ENCODE measurements at regions not wholly inside any gene's neighbourhood (a gene's known extent, or its start where the extent isn't known, plus 50 kb on each side); places are given as distances from the start of the nearest gene placed in this dataset.

GRCh38 chr3:135806317-135806716, 159.2 kb upstream of the PPP2R3A start:
- DNase-seq = no peak

- DNase-seq = no peak
Measured at GRCh38 chr3:135807879-135808278, 157.6 kb upstream of the PPP2R3A start.

GRCh38 chr3:135809021-135809634, 156.4 kb upstream of the PPP2R3A start:
- DNase-seq = no peak

- no peak for DNase-seq
Measured at GRCh38 chr3:135811651-135812050, 153.9 kb upstream of the PPP2R3A start.

- no peak for DNase-seq
Measured at GRCh38 chr3:135812057-135812456, 153.5 kb upstream of the PPP2R3A start.

- no peak for DNase-seq
Measured at GRCh38 chr3:135834465-135834864, 131.1 kb upstream of the PPP2R3A start.

GRCh38 chr3:135837977-135838631, 127.4 kb upstream of the PPP2R3A start:
- DNase-seq = no peak

GRCh38 chr3:135840436-135840835, 125.1 kb upstream of the PPP2R3A start:
- no peak for DNase-seq

GRCh38 chr3:135844386-135844785, 121.1 kb upstream of the PPP2R3A start:
- DNase-seq = no peak

GRCh38 chr3:135848051-135848450, 117.5 kb upstream of the PPP2R3A start:
- DNase-seq = no peak

- no peak for DNase-seq
Measured at GRCh38 chr3:135849827-135850226, 115.7 kb upstream of the PPP2R3A start.

- DNase-seq = no peak
Measured at GRCh38 chr3:135851201-135852081, 114.1 kb upstream of the PPP2R3A start.

- no peak for DNase-seq
Measured at GRCh38 chr3:135853981-135854380, 111.5 kb upstream of the PPP2R3A start.

- DNase-seq = peak; percentile 8
Measured at GRCh38 chr3:135860761-135861160, 104.8 kb upstream of the PPP2R3A start.

GRCh38 chr3:135862361-135862760, 103.2 kb upstream of the PPP2R3A start:
- no peak for DNase-seq

GRCh38 chr3:135864060-135864459, 101.5 kb upstream of the PPP2R3A start:
- DNase-seq = no peak

- no peak for DNase-seq
Measured at GRCh38 chr3:135865085-135865484, 100.4 kb upstream of the PPP2R3A start.

- no peak for DNase-seq
Measured at GRCh38 chr3:135865553-135865952, 100.0 kb upstream of the PPP2R3A start.

- no peak for DNase-seq
Measured at GRCh38 chr3:135867911-135868310, 97.6 kb upstream of the PPP2R3A start.

- DNase-seq = peak; percentile 2
Measured at GRCh38 chr3:135868801-135869200, 96.7 kb upstream of the PPP2R3A start.

GRCh38 chr3:135869439-135870105, 96.0 kb upstream of the PPP2R3A start:
- no peak for DNase-seq

GRCh38 chr3:135871311-135871710, 94.2 kb upstream of the PPP2R3A start:
- DNase-seq = no peak

GRCh38 chr3:135874035-135874434, 91.5 kb upstream of the PPP2R3A start:
- DNase-seq = no peak

Measured in NCI-H1092 (cell line).